Naive thymus-derived CD4-positive, alpha-beta T cell (primary cell): ENCODE measurements at regions not wholly inside any gene's neighbourhood (a gene's known extent, or its start where the extent isn't known, plus 50 kb on each side); places are given as distances from the start of the nearest gene placed in this dataset.

Experiments used
- ATAC-seq: fragments of 150-1000 bp; cut with Tn5 transposase; 2 replicates; pipeline ENCODE4 v1.10.0; 2021; ENCODE audit warnings: mild to moderate bottlenecking, moderate library complexity
- CTCF ChIA-PET: fragments of 350-600 bp; sonication (Branson Sonifier 250); formaldehyde crosslinking; loops from one replicate; lab custom pipeline; 2021; ENCODE audit warnings: antibody characterized with exemption; lab: Charles Lee
- POLR2A ChIA-PET: fragments of 350-600 bp; sonication (Branson Sonifier 250); formaldehyde crosslinking; loops from one replicate; lab custom pipeline; 2021; ENCODE audit warnings: antibody characterized with exemption, inconsistent platforms; lab: Charles Lee
- DNase-seq, 9 donors: peaks; one replicate each; pipeline versions ENCODE4 v3.0.0 to v3.0.0-alpha.2; 2020 to 2022; ENCODE audit warnings: mixed read lengths in 1 of 9
- H3K27ac ChIP-seq: one replicate; pipeline ENCODE4 v1.7.0; 2013; ENCODE audit warnings: mild to moderate bottlenecking, low read depth, low read length, moderate library complexity
- H3K27me3 ChIP-seq, 2 donors: one replicate each; pipeline ENCODE4 v1.7.0; 2013; ENCODE audit warnings: low read length in 2 of 2, mild to moderate bottlenecking in 2 of 2, moderate library complexity in 2 of 2; ENCODE audit not compliant: control insufficient read depth in 2 of 2, insufficient read depth in 2 of 2
- H3K36me3 ChIP-seq, 3 experiments: 1 replicate in 2 of 3; 2 replicates in 1 of 3; pipeline ENCODE4 v1.7.0; 2013; ENCODE audit warnings: low read length in 3 of 3, mild to moderate bottlenecking in 3 of 3, moderate library complexity in 1 of 3; ENCODE audit not compliant: insufficient read depth in 3 of 3, control insufficient read depth in 2 of 3
- H3K4me1 ChIP-seq, 2 donors: one replicate each; pipeline ENCODE4 v1.7.0; 2013; ENCODE audit warnings: low read length in 2 of 2, mild to moderate bottlenecking in 2 of 2, moderate library complexity in 1 of 2; ENCODE audit not compliant: control insufficient read depth in 2 of 2, insufficient read depth in 2 of 2
- H3K4me3 ChIP-seq: 2 replicates; pipeline ENCODE4 v1.7.0; 2013; ENCODE audit warnings: mild to moderate bottlenecking, low read length
- H3K9me3 ChIP-seq, 3 experiments: 1 replicate in 2 of 3; 2 replicates in 1 of 3; pipeline ENCODE4 v1.7.0; 2013; ENCODE audit warnings: low read length in 3 of 3; ENCODE audit not compliant: control insufficient read depth in 2 of 3
- H3K27ac Mint-ChIP-seq, 9 donors: one replicate each; pipeline ENCODE4 v1.8.0; 2020 to 2022; ENCODE audit warnings: mixed read lengths in 9 of 9, mild to moderate bottlenecking in 8 of 9, moderate library complexity in 5 of 9, inconsistent platforms in 2 of 9
- H3K27me3 Mint-ChIP-seq, 5 donors: one replicate each; pipeline ENCODE4 v1.8.0; 2021 to 2022; ENCODE audit warnings: mixed read lengths in 5 of 5, mild to moderate bottlenecking in 1 of 5
- H3K36me3 Mint-ChIP-seq, 5 donors: one replicate each; pipeline ENCODE4 v1.8.0; 2020 to 2022; ENCODE audit warnings: mixed read lengths in 5 of 5, mild to moderate bottlenecking in 3 of 5, inconsistent platforms in 1 of 5
- H3K4me1 Mint-ChIP-seq, 7 donors: one replicate each; pipeline ENCODE4 v1.8.0; 2020 to 2022; ENCODE audit warnings: mixed read lengths in 7 of 7, mild to moderate bottlenecking in 3 of 7, inconsistent platforms in 1 of 7
- H3K4me3 Mint-ChIP-seq, 10 donors: one replicate each; pipeline ENCODE4 v1.8.0; 2020 to 2022; ENCODE audit warnings: mild to moderate bottlenecking in 10 of 10, mixed read lengths in 10 of 10, moderate library complexity in 6 of 10, inconsistent platforms in 2 of 10
- H3K9me3 Mint-ChIP-seq, 11 donors: one replicate each; pipeline ENCODE4 v1.8.0; 2020 to 2022; ENCODE audit warnings: mixed read lengths in 11 of 11, mild to moderate bottlenecking in 4 of 11, inconsistent platforms in 1 of 11, moderate library complexity in 1 of 11
- intact Hi-C, 2 donors: fragments of 100-400 bp; cut with micrococcal nuclease; formaldehyde crosslinking; loops; one replicate each; pipeline ENCODE4 v1.15.1; 2023

DNA sequence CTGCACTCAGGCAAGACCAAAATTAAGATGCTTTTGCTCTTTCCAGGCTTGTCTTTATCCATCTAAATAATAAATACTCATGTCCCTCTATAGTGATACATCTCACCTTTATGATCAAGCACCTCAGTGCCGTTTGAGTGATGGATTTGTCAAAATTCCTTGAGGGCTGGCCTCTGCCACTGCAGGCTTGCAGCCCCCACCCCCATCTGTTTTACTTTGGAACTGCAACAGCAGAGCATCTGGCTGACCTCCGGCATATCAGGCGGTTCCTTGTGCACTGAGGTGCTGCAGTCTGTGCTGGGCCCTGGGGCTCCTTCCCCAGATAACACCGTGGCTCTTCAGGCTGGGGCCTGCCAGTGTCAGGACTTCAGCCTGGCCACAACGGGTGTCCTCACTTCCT, 386.9 kb downstream of the CDH26 start:
- no peak for DNase-seq
- Histone ChIP-seq H3K4me1 (no peaks in the 10 kb centered on the region), H3K27me3 (no peaks in the 10 kb centered on the region), H3K27ac (no peak overlapping the region), H3K9me3 (no peaks in the 10 kb centered on the region), H3K36me3 (no peaks in the 10 kb centered on the region), H3K4me3 (no peak overlapping the region)
- peaks cover 0 to 6% (median 4%) of the 10 kb centered on the region in 5 donors for H3K27me3 Mint-ChIP-seq
- H3K27ac Mint-ChIP-seq, result no peak overlapping the region
- intact Hi-C loops, result no loop called here
- no peaks in the 10 kb centered on the region for H3K36me3 Mint-ChIP-seq
- POLR2A ChIA-PET, result no interaction called here
- CTCF ChIA-PET, result no interaction called here
- H3K4me3 Mint-ChIP-seq, result no peak overlapping the region
- H3K4me1 Mint-ChIP-seq, result no peaks in the 10 kb centered on the region
- no peaks in the 10 kb centered on the region for H3K9me3 Mint-ChIP-seq
- ATAC-seq, result no peak

DNA sequence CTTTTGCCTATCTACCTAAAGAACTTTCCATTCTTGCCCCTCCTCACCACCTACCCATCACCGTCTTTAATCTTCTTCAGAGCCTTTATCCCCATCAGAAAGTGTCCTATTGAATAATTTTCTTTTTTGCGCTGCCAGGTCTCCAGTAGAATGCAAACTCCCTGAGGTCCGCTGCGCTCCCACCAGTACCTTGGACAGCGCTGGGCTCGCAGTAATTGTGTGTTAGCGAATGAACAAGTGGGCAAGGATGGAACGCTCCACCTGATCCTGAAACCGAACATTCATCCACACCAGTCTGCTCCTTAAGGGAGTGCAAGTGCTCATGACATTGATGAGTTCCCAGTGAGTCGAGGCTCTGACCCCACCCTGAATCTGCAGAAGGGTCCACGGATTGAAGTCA, 391.2 kb downstream of the CDH26 start:
- H3K36me3 ChIP-seq, result no peaks in the 10 kb centered on the region
- intact Hi-C loops, result no loop called here
- DNase-seq (no peak), ATAC-seq (no peak)
- no peaks in the 10 kb centered on the region for H3K27me3 ChIP-seq
- no peaks in the 10 kb centered on the region for H3K36me3 Mint-ChIP-seq
- no peak overlapping the region for H3K4me3 ChIP-seq
- H3K27ac Mint-ChIP-seq, result no peak overlapping the region
- CTCF ChIA-PET, result no interaction called here
- H3K9me3 ChIP-seq, result no peaks in the 10 kb centered on the region
- no peak overlapping the region for H3K27ac ChIP-seq
- no peaks in the 10 kb centered on the region for H3K4me1 Mint-ChIP-seq
- H3K27me3 Mint-ChIP-seq, result peaks cover 0 to 7% (median 5%) of the 10 kb centered on the region in 5 donors
- POLR2A ChIA-PET, result no interaction called here
- no peaks in the 10 kb centered on the region for H3K9me3 Mint-ChIP-seq
- no peak overlapping the region for H3K4me3 Mint-ChIP-seq
- no peaks in the 10 kb centered on the region for H3K4me1 ChIP-seq

DNA sequence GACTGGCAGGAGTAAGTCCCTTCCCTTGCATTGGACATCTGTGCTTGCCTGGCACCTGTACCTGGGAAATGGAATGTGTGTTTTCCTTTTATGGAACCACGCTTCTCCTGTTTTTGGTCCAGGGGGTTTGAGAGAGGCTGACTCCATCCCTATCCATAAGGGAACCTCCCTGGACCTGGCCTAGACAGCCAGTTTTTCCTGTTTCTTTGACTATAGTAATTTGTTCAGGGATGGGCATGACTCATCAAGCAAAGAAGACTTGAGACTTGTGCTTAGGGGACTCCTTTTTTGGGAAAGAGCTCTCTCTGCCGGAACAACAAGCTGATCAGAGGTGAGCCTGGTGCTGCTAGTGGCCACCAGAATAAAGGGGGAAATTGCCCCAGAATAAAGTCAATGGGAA, 393.8 kb downstream of the CDH26 start:
- Histone ChIP-seq H3K36me3 (no peaks in the 10 kb centered on the region), H3K9me3 (no peaks in the 10 kb centered on the region), H3K4me1 (no peaks in the 10 kb centered on the region), H3K27me3 (no peaks in the 10 kb centered on the region), H3K4me3 (no peak overlapping the region), H3K27ac (no peak overlapping the region)
- peaks cover 0 to 2% (median 0%) of the 10 kb centered on the region in 11 donors for H3K9me3 Mint-ChIP-seq
- H3K4me1 Mint-ChIP-seq, result no peaks in the 10 kb centered on the region
- H3K36me3 Mint-ChIP-seq, result no peaks in the 10 kb centered on the region
- ATAC-seq, result no peak
- ChIA-PET POLR2A (no interaction called here), CTCF (no interaction called here)
- peaks cover 0 to 7% (median 0%) of the 10 kb centered on the region in 5 donors for H3K27me3 Mint-ChIP-seq
- no peak overlapping the region for H3K4me3 Mint-ChIP-seq
- no peak overlapping the region for H3K27ac Mint-ChIP-seq
- no peak for DNase-seq
- intact Hi-C loops, result no loop called here

DNA sequence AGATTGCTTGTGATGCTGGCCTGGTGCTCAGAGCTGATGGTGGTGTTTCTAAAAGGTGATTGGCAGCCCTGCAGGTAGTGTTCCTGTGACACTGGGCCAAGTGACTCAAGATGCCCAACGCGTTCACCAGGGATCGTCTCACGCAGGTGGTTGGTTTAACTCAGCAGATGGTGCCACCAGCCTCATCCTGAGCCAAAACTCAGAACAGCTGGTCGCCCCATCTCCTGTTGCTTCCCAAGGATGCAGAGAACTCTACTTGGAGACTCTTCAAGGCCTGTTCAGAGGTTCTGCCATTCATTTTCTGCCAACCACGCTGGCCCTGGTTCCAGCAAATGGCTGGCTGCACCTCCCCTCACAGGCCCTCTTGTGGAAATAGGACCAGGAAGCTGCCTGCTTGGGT, 394.4 kb downstream of the CDH26 start:
- no peak overlapping the region for H3K4me3 Mint-ChIP-seq
- ATAC-seq, result no peak
- CTCF ChIA-PET, result no interaction called here
- POLR2A ChIA-PET, result no interaction called here
- H3K27me3 Mint-ChIP-seq, result peaks cover 0 to 7% (median 0%) of the 10 kb centered on the region in 5 donors
- H3K36me3 Mint-ChIP-seq, result no peaks in the 10 kb centered on the region
- DNase-seq, result no peak
- no peaks in the 10 kb centered on the region for H3K36me3 ChIP-seq
- no peaks in the 10 kb centered on the region for H3K9me3 ChIP-seq
- no peaks in the 10 kb centered on the region for H3K4me1 ChIP-seq
- H3K4me1 Mint-ChIP-seq, result no peaks in the 10 kb centered on the region
- intact Hi-C loops, result no loop called here
- no peaks in the 10 kb centered on the region for H3K27me3 ChIP-seq
- H3K9me3 Mint-ChIP-seq, result peaks cover 0 to 2% (median 0%) of the 10 kb centered on the region in 11 donors
- no peak overlapping the region for H3K4me3 ChIP-seq
- no peak overlapping the region for H3K27ac ChIP-seq
- H3K27ac Mint-ChIP-seq, result no peak overlapping the region

DNA sequence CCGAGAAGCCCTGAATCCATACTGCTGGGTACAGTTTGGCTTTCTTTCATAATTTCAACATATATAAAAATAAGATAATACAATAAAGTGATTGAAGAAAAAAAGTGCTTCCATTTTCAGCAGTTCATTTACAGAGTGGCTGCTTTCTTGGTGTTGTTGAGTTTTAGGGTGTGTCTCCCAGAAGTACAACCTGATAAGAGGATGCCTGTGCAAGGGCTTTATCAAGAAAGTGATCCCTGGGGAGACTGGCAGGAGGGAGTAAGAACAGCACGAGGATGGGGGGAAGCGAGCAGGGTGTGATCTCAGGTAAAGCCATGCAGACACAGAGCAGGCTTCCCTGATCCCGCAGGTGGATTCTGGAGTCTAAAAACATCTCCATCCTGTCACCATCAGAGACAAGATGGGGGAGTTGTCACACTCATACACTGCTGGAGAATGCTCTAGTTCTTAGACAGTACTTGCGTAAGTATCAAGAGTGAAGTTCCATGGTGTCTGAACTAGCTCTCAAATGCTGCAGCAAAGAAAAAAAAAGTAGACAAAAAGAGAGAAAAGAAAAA, 395.9 kb downstream of the CDH26 start:
- Histone ChIP-seq H3K4me3 (no peak overlapping the region), H3K36me3 (no peaks in the 10 kb centered on the region), H3K4me1 (no peaks in the 10 kb centered on the region), H3K27ac (no peak overlapping the region), H3K27me3 (no peaks in the 10 kb centered on the region), H3K9me3 (no peaks in the 10 kb centered on the region)
- ATAC-seq (no peak), DNase-seq (no peak)
- H3K4me3 Mint-ChIP-seq, result no peak overlapping the region
- intact Hi-C loops, result no loop called here
- ChIA-PET CTCF (no interaction called here), POLR2A (no interaction called here)
- H3K36me3 Mint-ChIP-seq, result no peaks in the 10 kb centered on the region
- no peaks in the 10 kb centered on the region for H3K4me1 Mint-ChIP-seq
- H3K27ac Mint-ChIP-seq, result no peak overlapping the region
- peaks cover 0 to 2% (median 0%) of the 10 kb centered on the region in 11 donors for H3K9me3 Mint-ChIP-seq
- H3K27me3 Mint-ChIP-seq, result peaks cover 0 to 7% (median 0%) of the 10 kb centered on the region in 5 donors

DNA sequence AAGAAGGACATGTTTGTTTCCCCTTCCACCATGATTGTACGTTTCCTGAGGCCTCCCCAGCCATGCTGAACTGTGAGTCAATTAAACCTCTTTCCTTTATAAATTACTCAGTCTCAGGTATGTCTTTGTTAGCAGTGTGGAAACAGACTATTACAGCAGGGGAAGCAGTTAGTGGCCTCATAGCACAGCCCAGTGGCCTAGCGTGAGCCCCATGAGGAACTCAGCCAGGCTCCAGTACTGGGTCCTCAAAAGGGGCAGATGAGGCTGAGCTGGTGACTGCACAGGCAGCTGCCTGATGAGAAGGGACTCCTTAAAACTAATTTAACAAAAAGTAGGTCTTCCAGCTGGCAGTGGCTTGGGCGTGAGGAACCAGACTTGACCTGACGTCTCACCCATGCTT, 399.9 kb downstream of the CDH26 start:
- CTCF ChIA-PET, result no interaction called here
- no peaks in the 10 kb centered on the region for H3K4me1 Mint-ChIP-seq
- ATAC-seq, result no peak
- Histone ChIP-seq H3K27me3 (no peaks in the 10 kb centered on the region), H3K36me3 (no peaks in the 10 kb centered on the region), H3K4me1 (no peaks in the 10 kb centered on the region), H3K4me3 (no peak overlapping the region), H3K27ac (no peak overlapping the region), H3K9me3 (no peaks in the 10 kb centered on the region)
- no peaks in the 10 kb centered on the region for H3K36me3 Mint-ChIP-seq
- peaks cover 0 to 5% (median 0%) of the 10 kb centered on the region in 5 donors for H3K27me3 Mint-ChIP-seq
- DNase-seq, result no peak
- intact Hi-C loops, result no loop called here
- H3K27ac Mint-ChIP-seq, result no peak overlapping the region
- H3K9me3 Mint-ChIP-seq, result peaks cover 0 to 2% (median 0%) of the 10 kb centered on the region in 11 donors
- no peak overlapping the region for H3K4me3 Mint-ChIP-seq
- POLR2A ChIA-PET, result no interaction called here

DNA sequence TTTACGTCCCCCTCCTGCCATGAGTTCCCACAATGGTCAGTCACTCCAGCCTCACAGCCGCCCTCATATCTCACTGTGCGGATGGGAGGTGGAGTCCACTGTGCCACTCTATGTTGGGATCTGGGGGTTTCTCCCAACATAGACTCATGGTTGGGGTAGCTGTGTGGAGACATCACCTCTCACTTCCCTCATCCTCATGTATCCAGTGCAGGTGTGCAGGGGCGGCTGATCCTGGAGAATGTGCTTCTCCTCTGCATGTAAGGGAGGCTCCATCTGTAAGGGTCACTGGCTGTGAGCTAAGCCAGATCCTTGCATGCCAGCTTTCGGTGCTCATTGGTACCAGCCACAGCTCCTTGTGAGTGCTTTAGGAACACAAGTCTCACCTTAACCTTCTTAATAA, 400.8 kb downstream of the CDH26 start:
- Histone ChIP-seq H3K4me1 (no peaks in the 10 kb centered on the region), H3K4me3 (no peak overlapping the region), H3K27me3 (no peaks in the 10 kb centered on the region), H3K27ac (no peak overlapping the region), H3K9me3 (no peaks in the 10 kb centered on the region), H3K36me3 (no peaks in the 10 kb centered on the region)
- Mint-ChIP-seq H3K36me3 (no peaks in the 10 kb centered on the region), H3K27me3 (no peaks in the 10 kb centered on the region), H3K4me3 (no peak overlapping the region), H3K27ac (no peak overlapping the region), H3K4me1 (no peaks in the 10 kb centered on the region), H3K9me3 (peaks cover 0 to 2% (median 0%) of the 10 kb centered on the region in 11 donors)
- intact Hi-C loops, result no loop called here
- no peak for DNase-seq
- ChIA-PET POLR2A (no interaction called here), CTCF (no interaction called here)
- no peak for ATAC-seq
